GM23338 (cell line): ENCODE measurements at regions not wholly inside any gene's neighbourhood (a gene's known extent, or its start where the extent isn't known, plus 50 kb on each side); places are given as distances from the start of the nearest gene placed in this dataset.

Source experiments
- CTCF ChIP-seq, 2 experiments: fragments of 200-600 bp in 1 of 2; sonication (generic) in 1 of 2; conservative IDR thresholded peaks; 2 replicates each; pipeline versions ENCODE4 v1.5.1 to v1.6.1; 2016 to 2017; ENCODE audit warnings: antibody characterized with exemption in 2 of 2, low read depth in 2 of 2, mild to moderate bottlenecking in 2 of 2, moderate library complexity in 1 of 2
- EZH2 ChIP-seq: fragments of 200-600 bp; sonication (generic); IDR thresholded peaks from one replicate; pipeline ENCODE4 v1.8.0; 2017; ENCODE audit warnings: antibody characterized with exemption, mild to moderate bottlenecking, low read depth; ENCODE audit not compliant: unreplicated experiment
- EZH2phosphoT487 ChIP-seq: fragments of 200-600 bp; sonication (generic); IDR thresholded peaks from one replicate; pipeline ENCODE4 v1.8.1; 2018; ENCODE audit warnings: antibody characterized with exemption; ENCODE audit not compliant: unreplicated experiment
- NANOG ChIP-seq: IDR thresholded peaks from 2 replicates; pipeline ENCODE4 v1.6.1; 2016; ENCODE audit warnings: antibody characterized with exemption, borderline replicate concordance
- POLR2AphosphoS5 ChIP-seq: IDR thresholded peaks from 2 replicates; pipeline ENCODE4 v1.6.1; 2016; ENCODE audit warnings: antibody characterized with exemption, low read depth
- REST ChIP-seq: IDR thresholded peaks from one replicate; pipeline ENCODE4 v1.6.1; 2018; ENCODE audit warnings: antibody characterized with exemption; ENCODE audit not compliant: unreplicated experiment
- ZNF331 ChIP-seq: fragments of 250-450 bp; sonication (Bioruptor Pico); IDR thresholded peaks from 2 replicates; pipeline ENCODE4 v1.5.0; 2020; ENCODE audit warnings: low read depth, mild to moderate bottlenecking, moderate library complexity

GRCh38 chr9:12054235-12054634 is 639.0 kb upstream of the TYRP1 start:
- TF ChIP-seq POLR2AphosphoS5 = no peak
- no peak for TF ChIP-seq CTCF (conservative IDR thresholded peaks at IDR 0.05; ENCODE audit: low read depth in 2 of 2)
- no peak for TF ChIP-seq EZH2
- TF ChIP-seq NANOG = no peak
- no peak for TF ChIP-seq EZH2phosphoT487
- no peak for TF ChIP-seq ZNF331 (CRISPR knock-in tag)
- no peak for TF ChIP-seq REST
